Transverse colon (tissue), 4 donors: ENCODE measurements at regions not wholly inside any gene's neighbourhood (a gene's known extent, or its start where the extent isn't known, plus 50 kb on each side); places are given as distances from the start of the nearest gene placed in this dataset.

Source experiments
- CTCF ChIP-seq, 5 experiments: fragments of 200-600 bp in 3 of 5; fragments of 450-650 bp in 2 of 5; sonication (generic) in 3 of 5; IDR thresholded peaks; 1 replicate in 2 of 5; 2 replicates in 3 of 5; pipeline ENCODE4 v1.5.1; 2016 to 2017; ENCODE audit warnings: antibody characterized with exemption in 5 of 5, inconsistent platforms in 3 of 5, mild to moderate bottlenecking in 2 of 5, moderate library complexity in 1 of 5
- EP300 ChIP-seq: sonication (generic); formaldehyde crosslinking; IDR thresholded peaks from one replicate; pipeline ENCODE4 v1.6.1; 2017; ENCODE audit warnings: antibody characterized with exemption, low read depth
- POLR2A ChIP-seq: fragments of 450-650 bp; IDR thresholded peaks from one replicate; pipeline ENCODE4 v1.6.1; 2016; ENCODE audit warnings: antibody characterized with exemption, mild to moderate bottlenecking, moderate library complexity
- POLR2AphosphoS5 ChIP-seq, 3 donors: sonication (generic); formaldehyde crosslinking; IDR thresholded peaks; one replicate each; pipeline ENCODE4 v1.6.1; 2016; ENCODE audit warnings: antibody characterized with exemption in 3 of 3

GRCh38 chr7:109638321-109638720 is 1068.6 kb downstream of the DNAJB9 start:
- TF ChIP-seq CTCF (IDR thresholded peaks at IDR 0.05) (no peak), POLR2A (no peak), EP300 (no peak), POLR2AphosphoS5 (IDR thresholded peaks at IDR 0.05) (no peak)
